K562 (cell line): ENCODE measurements at regions not wholly inside any gene's neighbourhood (a gene's known extent, or its start where the extent isn't known, plus 50 kb on each side); places are given as distances from the start of the nearest gene placed in this dataset.

ENCODE experiments used
- ATAC-seq: fragments of 200-7000 bp; cut with Tn5 transposase; 3 replicates; pipeline ENCODE4 v1.9.1; 2020; ENCODE audit warnings: moderate library complexity
- BruUV-seq: library from RNA; stranded (reverse); fragments of 400-500 nt; replicated peaks from 2 replicates; lab custom pipeline; 2021; lab: Mats Ljungman, UMichigan
- CTCF ChIA-PET: fragments of 300-600 bp; formaldehyde crosslinking; extraction: SDS; loops from one replicate; lab custom pipeline; 2021; ENCODE audit warnings: low intra/inter-chr PET ratio; lab: Yijun Ruan, JAX
- POLR2A ChIA-PET: fragments of 300-600, 350-650 bp; sonication (Branson Sonifier 250); formaldehyde crosslinking; extraction: SDS; loops from one replicate; lab custom pipeline; 2021; ENCODE audit warnings: antibody characterized with exemption, inconsistent platforms; lab: Yijun Ruan, JAX
- DNase-seq, 4 experiments: peaks; one replicate each; pipeline versions ENCODE4 v3.0.0 to v3.0.0-alpha.2; 2011 to 2018; ENCODE audit warnings: low spot score in 3 of 4, mixed read lengths in 3 of 4; ENCODE audit errors: extremely low read depth in 1 of 4
- FAIRE-seq: peaks from 2 replicates; lab custom pipeline; 2011; peaks lifted over from hg19 to GRCh38; lab: Jason Lieb, UNC
- H2AFZ ChIP-seq: 2 replicates; pipeline ENCODE4 v1.6.0; 2011; ENCODE audit warnings: low read depth, low read length, control low read depth, inconsistent platforms
- H3K27ac ChIP-seq: fragments of 200-600 bp; 3 replicates; pipeline ENCODE4 v1.8.0; 2011; ENCODE audit warnings: low read depth, mild to moderate bottlenecking, control low read depth, inconsistent platforms, low read length, moderate library complexity, mixed read lengths; ENCODE audit errors: extremely low read depth
- H3K27me3 ChIP-seq, 2 experiments: fragments of 300-600 bp in 1 of 2; 2 replicates in 1 of 2; 3 replicates in 1 of 2; pipeline versions ENCODE4 v1.6.0 to v1.8.0; 2011; ENCODE audit warnings: inconsistent platforms in 2 of 2, low read length in 2 of 2, mild to moderate bottlenecking in 1 of 2, mixed read lengths in 1 of 2, moderate library complexity in 1 of 2; ENCODE audit not compliant: control insufficient read depth in 2 of 2, insufficient read depth in 2 of 2
- H3K36me3 ChIP-seq: fragments of 300-600 bp; 3 replicates; pipeline ENCODE4 v1.8.0; 2011; ENCODE audit warnings: mild to moderate bottlenecking, low read length, inconsistent platforms; ENCODE audit not compliant: control insufficient read depth, insufficient read depth
- H3K4me1 ChIP-seq, 2 experiments: fragments of 200-600 bp in 1 of 2; replicated peaks in 1 of 2; 2 replicates in 1 of 2; 3 replicates in 1 of 2; pipeline versions ENCODE4 v1.5.1 to v1.8.0; 2011; ENCODE audit warnings: inconsistent platforms in 2 of 2, low read length in 2 of 2, mild to moderate bottlenecking in 1 of 2, mixed read lengths in 1 of 2, moderate library complexity in 1 of 2; ENCODE audit not compliant: control insufficient read depth in 2 of 2, insufficient read depth in 2 of 2
- H3K4me2 ChIP-seq: 2 replicates; pipeline ENCODE4 v1.6.1; 2011; ENCODE audit warnings: low read length, control low read depth, inconsistent platforms, mixed read lengths; ENCODE audit not compliant: insufficient read depth
- H3K4me3 ChIP-seq: fragments of 200-600 bp; sonication (generic), shearing (Covaris generic); 2 replicates; pipeline ENCODE4 v1.5.1; 2016; ENCODE audit warnings: control low read depth, inconsistent platforms
- H3K79me2 ChIP-seq: fragments of 200-600 bp; 3 replicates; pipeline ENCODE4 v1.8.0; 2011; ENCODE audit warnings: low read length, inconsistent platforms; ENCODE audit not compliant: control insufficient read depth, insufficient read depth
- H3K9ac ChIP-seq, 2 experiments: 2 replicates each; pipeline versions ENCODE4 v1.6.0 to v1.6.1; 2011; ENCODE audit warnings: low read depth in 2 of 2, low read length in 2 of 2, control low read depth in 1 of 2, inconsistent platforms in 1 of 2, mild to moderate bottlenecking in 1 of 2, mixed read lengths in 1 of 2; ENCODE audit not compliant: insufficient read depth in 1 of 2
- H3K9me1 ChIP-seq: one replicate; pipeline ENCODE4 v1.6.0; 2011; ENCODE audit warnings: inconsistent platforms, mild to moderate bottlenecking, low read length, moderate library complexity; ENCODE audit not compliant: control insufficient read depth, insufficient read depth
- H3K9me3 ChIP-seq: replicated peaks from 2 replicates; pipeline ENCODE4 v1.5.1; 2011; ENCODE audit warnings: low read depth, low read length, inconsistent platforms; ENCODE audit not compliant: control insufficient read depth, insufficient read depth
- H4K20me1 ChIP-seq: replicated peaks from 2 replicates; pipeline ENCODE4 v1.6.1; 2011; ENCODE audit warnings: low read length, inconsistent platforms, mixed read lengths; ENCODE audit not compliant: control insufficient read depth, insufficient read depth
- ATF4 ChIP-seq: fragments of 450-650 bp; formaldehyde crosslinking; IDR thresholded peaks from 2 replicates; pipeline ENCODE4 v1.4.0; 2022; ENCODE audit warnings: mild to moderate bottlenecking, moderate library complexity
- CHD2 ChIP-seq: IDR thresholded peaks from 2 replicates; pipeline ENCODE4 v1.6.1; 2011; ENCODE audit warnings: low read depth, low read length
- CHD4 ChIP-seq: fragments of 200-600 bp; sonication (generic); IDR thresholded peaks from 3 replicates; pipeline ENCODE4 v1.6.1; 2012; ENCODE audit warnings: low read depth, mild to moderate bottlenecking, mixed read lengths, low read length, inconsistent platforms; ENCODE audit not compliant: insufficient read depth, insufficient replicate concordance, poor library complexity, severe bottlenecking
- CREB1 ChIP-seq, 2 experiments: sonication (generic) in 1 of 2; formaldehyde crosslinking in 1 of 2; IDR thresholded peaks; 2 replicates each; pipeline versions ENCODE4 v1.6.1 to v1.8.0; 2012 to 2022; ENCODE audit warnings: inconsistent platforms in 1 of 2, mild to moderate bottlenecking in 1 of 2, missing genetic modification reagents in 1 of 2, moderate library complexity in 1 of 2
- ELK3 ChIP-seq: fragments of 450-650 bp; formaldehyde crosslinking; IDR thresholded peaks from 2 replicates; pipeline ENCODE4 v1.4.0; 2020; ENCODE audit warnings: mild to moderate bottlenecking
- LARP7 ChIP-seq: fragments of 450-650 bp; IDR thresholded peaks from 2 replicates; pipeline ENCODE4 v1.6.1; 2016
- MECOM ChIP-seq: fragments of 250-450 bp; sonication (Bioruptor Pico); IDR thresholded peaks from 2 replicates; pipeline ENCODE4 v1.8.0; 2022; ENCODE audit warnings: inconsistent platforms
- POLR2B ChIP-seq: fragments of 450-650 bp; IDR thresholded peaks from 2 replicates; pipeline ENCODE4 v1.6.1; 2018; ENCODE audit warnings: low read depth; ENCODE audit not compliant: partially characterized antibody
- PRMT5 ChIP-seq: sonication (generic); formaldehyde crosslinking; IDR thresholded peaks from 2 replicates; pipeline ENCODE4 v1.5.0; 2020; ENCODE audit warnings: missing genetic modification reagents
- RBM22 ChIP-seq: fragments of 200-400 bp; formaldehyde crosslinking; IDR thresholded peaks from 2 replicates; pipeline ENCODE4 v1.6.1; 2018; ENCODE audit warnings: low read length, low read depth; ENCODE audit not compliant: poor library complexity, severe bottlenecking
- TFAP4 ChIP-seq: sonication (generic); formaldehyde crosslinking; IDR thresholded peaks from 2 replicates; pipeline ENCODE4 v1.8.0; 2022; ENCODE audit warnings: missing genetic modification reagents, mild to moderate bottlenecking, moderate library complexity, borderline replicate concordance
- TFE3 ChIP-seq: fragments of 450-650 bp; formaldehyde crosslinking; IDR thresholded peaks from 2 replicates; pipeline ENCODE4 v1.4.0; 2020; ENCODE audit warnings: mild to moderate bottlenecking, mixed read lengths
- USF2 ChIP-seq: sonication (generic); formaldehyde crosslinking; IDR thresholded peaks from 2 replicates; pipeline ENCODE4 v1.5.0; 2020; ENCODE audit warnings: missing genetic modification reagents
- ZNF41 ChIP-seq: fragments of 250-450 bp; sonication (Bioruptor Pico); conservative IDR thresholded peaks from 2 replicates; pipeline ENCODE4 v1.4.0; 2020; ENCODE audit warnings: mild to moderate bottlenecking
- WGBS: fragments of 100-300 bp; shearing (Covaris generic); methylation state at CpG from one replicate; pipeline ENCODE4 v1.1.6; 2016; ENCODE audit warnings: low coverage, mixed read lengths; ENCODE audit not compliant: insufficient coverage; ENCODE audit errors: missing lambda C conversion rate; 5-methylcytosine and 5-hydroxymethylcytosine counted together
- in situ Hi-C: fragments of 300-500 bp; cut with MboI; formaldehyde crosslinking; loops from 4 replicates; pipeline ENCODE4 v1.15.0; 2018; ENCODE audit warnings: inconsistent platforms, mixed read lengths
- intact Hi-C: fragments of 100-400 bp; cut with micrococcal nuclease; formaldehyde crosslinking; loops from 2 replicates; pipeline ENCODE4 v1.14.2; 2022

GRCh38 chr9:107816561-107817021, 327.0 kb upstream of the KLF4 start (continued):
- no peak for TF ChIP-seq MECOM (CRISPR knock-in tag)
- no peak for TF ChIP-seq POLR2B
- no peak for TF ChIP-seq CHD2
- no peak for TF ChIP-seq ELK3
- TF ChIP-seq ZNF41 (CRISPR knock-in tag), result no peak
- no peak for TF ChIP-seq ATF4 (CRISPR knock-in tag)
- no peak for TF ChIP-seq CREB1 (IDR thresholded peaks at IDR 0.05)
- no peak for TF ChIP-seq CREB1 (CRISPR knock-in tag; IDR thresholded peaks at IDR 0.05)
- no peak for TF ChIP-seq LARP7
- TF ChIP-seq, all 486 proteins: peak for 0

- no TSS peak for BruUV-seq
- FAIRE-seq (no peak), ATAC-seq (no peak), DNase-seq (no peak)
- no peak overlapping the region for H3K4me3 ChIP-seq
- H3K9ac ChIP-seq, result no peak overlapping the region
- H2AFZ ChIP-seq, result no peak overlapping the region
- H3K27me3 ChIP-seq, result peaks cover 10 to 12% of the 10 kb centered on the region in 2 experiments; a peak in 4 of 5 replicates
- H3K4me2 ChIP-seq, result no peak overlapping the region
- in situ Hi-C loops (no loop called here), intact Hi-C loops (no loop called here)
- no peaks in the 10 kb centered on the region for H3K79me2 ChIP-seq
- no peaks in the 10 kb centered on the region for H3K36me3 ChIP-seq
- 2% methylated on average over 6 of the region's 6 CpGs for WGBS
- no peaks in the 10 kb centered on the region for H4K20me1 ChIP-seq
- POLR2A ChIA-PET, result interaction anchor here (0.8 kb wide), 1 partner anchor 1511 kb away, joined by 4 read pairs; no protein-coding TSS in a partner anchor
- no peaks in the 10 kb centered on the region; a peak in 1 of 5 replicates for H3K4me1 ChIP-seq
- H3K9me3 ChIP-seq, result no peaks in the 10 kb centered on the region
- no peaks in the 10 kb centered on the region for H3K9me1 ChIP-seq
- no peak overlapping the region for H3K27ac ChIP-seq
- CTCF ChIA-PET, result no interaction called here
- TF ChIP-seq TFAP4 (CRISPR knock-in tag), result no peak
- no peak for TF ChIP-seq PRMT5 (CRISPR knock-in tag)
- TF ChIP-seq USF2, result peak; percentile 52
- no peak for TF ChIP-seq RBM22
- no peak for TF ChIP-seq CHD4
- TF ChIP-seq TFE3 (CRISPR knock-in tag), result peak; percentile 79
Measured at GRCh38 chr9:107815782-107816560, 326.4 kb upstream of the KLF4 start.
